Neural cell (in vitro differentiated cells): ENCODE measurements at regions not wholly inside any gene's neighbourhood (a gene's known extent, or its start where the extent isn't known, plus 50 kb on each side); places are given as distances from the start of the nearest gene placed in this dataset.

Source experiments
- H2AFZ ChIP-seq: fragments of 200-600, 300-800 bp; sonication (generic), shearing (Covaris generic); 2 replicates; pipeline ENCODE4 v1.6.0; 2014; ENCODE audit warnings: low read depth, mild to moderate bottlenecking, antibody characterized with exemption, low read length, moderate library complexity
- H3F3A ChIP-seq: fragments of 200-600 bp; shearing (Covaris generic); 2 replicates; pipeline ENCODE4 v1.6.1; 2016; ENCODE audit warnings: mild to moderate bottlenecking, moderate library complexity, mixed read lengths, antibody characterized with exemption, low read length; ENCODE audit not compliant: insufficient read depth, poor library complexity, severe bottlenecking
- H3K27ac ChIP-seq: fragments of 200-600, 300-800 bp; sonication (generic), shearing (Covaris generic); 2 replicates; pipeline ENCODE4 v1.5.1; 2014; ENCODE audit warnings: mild to moderate bottlenecking, low read length, moderate library complexity
- H3K27me3 ChIP-seq: fragments of 300-800, 200-600 bp; sonication (generic), shearing (Covaris generic); 2 replicates; pipeline ENCODE4 v1.6.0; 2014; ENCODE audit warnings: mild to moderate bottlenecking, low read depth, low read length, moderate library complexity; ENCODE audit not compliant: insufficient read depth
- H3K36me3 ChIP-seq: fragments of 300-800, 200-600 bp; sonication (generic), shearing (Covaris generic); 2 replicates; pipeline ENCODE4 v1.5.1; 2014; ENCODE audit warnings: mild to moderate bottlenecking, antibody characterized with exemption, low read length, moderate library complexity; ENCODE audit not compliant: insufficient read depth
- H3K4me2 ChIP-seq: fragments of 300-800, 200-600 bp; sonication (generic), shearing (Covaris generic); 2 replicates; pipeline ENCODE4 v1.6.0; 2014; ENCODE audit warnings: mild to moderate bottlenecking, low read length
- H3K4me3 ChIP-seq: fragments of 300-800, 200-600 bp; sonication (generic), shearing (Covaris generic); 2 replicates; pipeline ENCODE4 v1.5.1; 2014; ENCODE audit warnings: mild to moderate bottlenecking, low read length, moderate library complexity
- H3K79me2 ChIP-seq: fragments of 200-600 bp; shearing (Covaris generic); replicated peaks from 2 replicates; pipeline ENCODE4 v1.6.0; 2014; ENCODE audit warnings: mild to moderate bottlenecking, low read length, moderate library complexity; ENCODE audit not compliant: insufficient read depth
- H3K9ac ChIP-seq: fragments of 300-800, 200-600 bp; sonication (generic), shearing (Covaris generic); 2 replicates; pipeline ENCODE4 v1.6.1; 2016; ENCODE audit warnings: mild to moderate bottlenecking, low read length, mixed read lengths
- H3K9me2 ChIP-seq: fragments of 200-600 bp; shearing (Covaris generic); 2 replicates; pipeline ENCODE4 v1.6.1; 2016; ENCODE audit warnings: mild to moderate bottlenecking, low read length, mixed read lengths; ENCODE audit not compliant: insufficient read depth
- H3K9me3 ChIP-seq: fragments of 200-600, 300-800 bp; sonication (generic), shearing (Covaris generic); 2 replicates; pipeline ENCODE4 v1.6.1; 2016; ENCODE audit warnings: mild to moderate bottlenecking, mixed run types, low read length, moderate library complexity, mixed read lengths
- H4K20me1 ChIP-seq: fragments of 200-600 bp; shearing (Covaris generic); 2 replicates; pipeline ENCODE4 v1.6.1; 2016; ENCODE audit warnings: mild to moderate bottlenecking, mixed run types; ENCODE audit not compliant: insufficient read depth
- EP300 ChIP-seq: fragments of 450-650 bp; conservative IDR thresholded peaks from 2 replicates; pipeline ENCODE4 v1.6.1; 2014; ENCODE audit warnings: antibody characterized with exemption, mild to moderate bottlenecking, moderate library complexity; ENCODE audit not compliant: poor library complexity, severe bottlenecking
- EZH2 ChIP-seq: fragments of 200-600, 300-800 bp; shearing (Covaris generic), sonication (generic); IDR thresholded peaks from 2 replicates; pipeline ENCODE4 v1.6.1; 2014; ENCODE audit warnings: antibody characterized with exemption, low read length, borderline replicate concordance, mild to moderate bottlenecking; ENCODE audit not compliant: insufficient read depth, poor library complexity, severe bottlenecking
- MXI1 ChIP-seq: fragments of 450-650 bp; conservative IDR thresholded peaks from 2 replicates; pipeline ENCODE4 v1.6.1; 2014; ENCODE audit warnings: antibody characterized with exemption, mild to moderate bottlenecking; ENCODE audit not compliant: poor library complexity, severe bottlenecking
- POLR2AphosphoS5 ChIP-seq: IDR thresholded peaks from 2 replicates; pipeline ENCODE4 v1.6.1; 2012
- RAD21 ChIP-seq: fragments of 450-650 bp; conservative IDR thresholded peaks from 2 replicates; pipeline ENCODE4 v1.6.1; 2014; ENCODE audit warnings: antibody characterized with exemption, mild to moderate bottlenecking, moderate library complexity
- SMC3 ChIP-seq: fragments of 450-650 bp; conservative IDR thresholded peaks from 2 replicates; pipeline ENCODE4 v1.6.1; 2014; ENCODE audit warnings: antibody characterized with exemption, mild to moderate bottlenecking, moderate library complexity; ENCODE audit not compliant: poor library complexity
- TAF1 ChIP-seq: IDR thresholded peaks from 2 replicates; pipeline ENCODE4 v1.6.1; 2012; ENCODE audit warnings: low read depth
- TF ChIP-seq, protein P1 (sequence below): IDR thresholded peaks from 2 replicates; pipeline ENCODE4 v1.6.1; 2012; ENCODE audit warnings: borderline replicate concordance
- TF ChIP-seq, protein P2 (sequence below): fragments of 450-650 bp; IDR thresholded peaks from 2 replicates; pipeline ENCODE4 v1.5.1; 2014; ENCODE audit warnings: antibody characterized with exemption, mild to moderate bottlenecking, moderate library complexity; ENCODE audit not compliant: poor library complexity, severe bottlenecking

DNA sequence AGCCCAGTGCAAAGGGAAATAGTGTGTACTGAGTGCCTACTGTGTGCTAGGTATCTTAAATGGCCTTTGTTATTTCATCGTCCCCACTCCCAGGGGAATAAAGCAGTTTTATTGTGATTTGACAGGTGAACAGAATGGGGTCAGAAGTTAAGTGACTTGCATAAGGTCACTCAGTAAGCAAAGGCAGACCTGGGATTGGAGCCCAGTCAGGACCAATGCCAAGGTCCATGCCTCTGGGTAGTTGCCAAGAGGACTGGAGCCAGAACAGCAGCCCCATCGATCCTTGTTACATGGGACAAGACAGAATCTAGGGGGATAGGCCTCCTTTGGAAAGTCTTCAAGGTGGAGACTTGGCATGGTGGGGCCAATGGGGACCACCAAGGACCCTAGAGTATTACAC lies 227.4 kb upstream of the PWP1 start:
- no peak overlapping the region for H3K9ac ChIP-seq
- no peaks in the 10 kb centered on the region for H3K9me3 ChIP-seq
- H3K4me2 ChIP-seq = no peak overlapping the region
- H4K20me1 ChIP-seq = no peaks in the 10 kb centered on the region
- no peak overlapping the region for H3K4me3 ChIP-seq
- no peaks in the 10 kb centered on the region for H3K9me2 ChIP-seq
- TF ChIP-seq SMC3 = no peak
- no peak for TF ChIP-seq EP300
- TF ChIP-seq TAF1 = no peak
- no peak for TF ChIP-seq RAD21
- no peak for TF ChIP-seq EZH2
- no peak for TF ChIP-seq MXI1
- TF ChIP-seq POLR2AphosphoS5 = no peak
- TF ChIP-seq, protein P1, sequence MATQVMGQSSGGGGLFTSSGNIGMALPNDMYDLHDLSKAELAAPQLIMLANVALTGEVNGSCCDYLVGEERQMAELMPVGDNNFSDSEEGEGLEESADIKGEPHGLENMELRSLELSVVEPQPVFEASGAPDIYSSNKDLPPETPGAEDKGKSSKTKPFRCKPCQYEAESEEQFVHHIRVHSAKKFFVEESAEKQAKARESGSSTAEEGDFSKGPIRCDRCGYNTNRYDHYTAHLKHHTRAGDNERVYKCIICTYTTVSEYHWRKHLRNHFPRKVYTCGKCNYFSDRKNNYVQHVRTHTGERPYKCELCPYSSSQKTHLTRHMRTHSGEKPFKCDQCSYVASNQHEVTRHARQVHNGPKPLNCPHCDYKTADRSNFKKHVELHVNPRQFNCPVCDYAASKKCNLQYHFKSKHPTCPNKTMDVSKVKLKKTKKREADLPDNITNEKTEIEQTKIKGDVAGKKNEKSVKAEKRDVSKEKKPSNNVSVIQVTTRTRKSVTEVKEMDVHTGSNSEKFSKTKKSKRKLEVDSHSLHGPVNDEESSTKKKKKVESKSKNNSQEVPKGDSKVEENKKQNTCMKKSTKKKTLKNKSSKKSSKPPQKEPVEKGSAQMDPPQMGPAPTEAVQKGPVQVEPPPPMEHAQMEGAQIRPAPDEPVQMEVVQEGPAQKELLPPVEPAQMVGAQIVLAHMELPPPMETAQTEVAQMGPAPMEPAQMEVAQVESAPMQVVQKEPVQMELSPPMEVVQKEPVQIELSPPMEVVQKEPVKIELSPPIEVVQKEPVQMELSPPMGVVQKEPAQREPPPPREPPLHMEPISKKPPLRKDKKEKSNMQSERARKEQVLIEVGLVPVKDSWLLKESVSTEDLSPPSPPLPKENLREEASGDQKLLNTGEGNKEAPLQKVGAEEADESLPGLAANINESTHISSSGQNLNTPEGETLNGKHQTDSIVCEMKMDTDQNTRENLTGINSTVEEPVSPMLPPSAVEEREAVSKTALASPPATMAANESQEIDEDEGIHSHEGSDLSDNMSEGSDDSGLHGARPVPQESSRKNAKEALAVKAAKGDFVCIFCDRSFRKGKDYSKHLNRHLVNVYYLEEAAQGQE = no peak
- TF ChIP-seq, protein P2, sequence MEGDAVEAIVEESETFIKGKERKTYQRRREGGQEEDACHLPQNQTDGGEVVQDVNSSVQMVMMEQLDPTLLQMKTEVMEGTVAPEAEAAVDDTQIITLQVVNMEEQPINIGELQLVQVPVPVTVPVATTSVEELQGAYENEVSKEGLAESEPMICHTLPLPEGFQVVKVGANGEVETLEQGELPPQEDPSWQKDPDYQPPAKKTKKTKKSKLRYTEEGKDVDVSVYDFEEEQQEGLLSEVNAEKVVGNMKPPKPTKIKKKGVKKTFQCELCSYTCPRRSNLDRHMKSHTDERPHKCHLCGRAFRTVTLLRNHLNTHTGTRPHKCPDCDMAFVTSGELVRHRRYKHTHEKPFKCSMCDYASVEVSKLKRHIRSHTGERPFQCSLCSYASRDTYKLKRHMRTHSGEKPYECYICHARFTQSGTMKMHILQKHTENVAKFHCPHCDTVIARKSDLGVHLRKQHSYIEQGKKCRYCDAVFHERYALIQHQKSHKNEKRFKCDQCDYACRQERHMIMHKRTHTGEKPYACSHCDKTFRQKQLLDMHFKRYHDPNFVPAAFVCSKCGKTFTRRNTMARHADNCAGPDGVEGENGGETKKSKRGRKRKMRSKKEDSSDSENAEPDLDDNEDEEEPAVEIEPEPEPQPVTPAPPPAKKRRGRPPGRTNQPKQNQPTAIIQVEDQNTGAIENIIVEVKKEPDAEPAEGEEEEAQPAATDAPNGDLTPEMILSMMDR = no peak
- no peak overlapping the region for H3K27ac ChIP-seq
- no peak overlapping the region for H2AFZ ChIP-seq
- no peaks in the 10 kb centered on the region for H3F3A ChIP-seq
- H3K27me3 ChIP-seq = no peaks in the 10 kb centered on the region
- H3K36me3 ChIP-seq = no peaks in the 10 kb centered on the region
- H3K79me2 ChIP-seq = no peaks in the 10 kb centered on the region

DNA sequence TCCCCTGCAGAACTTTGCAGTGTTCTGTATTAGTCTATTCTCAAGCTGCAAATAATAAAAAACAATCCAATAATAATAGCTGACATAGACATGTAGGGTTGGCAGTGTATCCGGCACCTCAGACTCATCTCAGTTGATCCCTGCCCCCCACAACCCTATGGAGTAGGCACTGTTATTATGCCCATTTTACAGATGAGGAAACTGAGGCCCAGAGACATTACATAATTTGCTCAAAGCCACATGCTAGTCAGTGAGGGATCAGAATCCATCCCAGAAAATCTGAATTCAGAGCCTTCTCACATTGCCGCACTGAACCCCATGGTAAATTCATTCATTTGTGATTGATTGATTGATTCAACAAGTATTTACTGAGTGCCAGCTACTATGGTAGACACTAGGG lies 226.6 kb upstream of the PWP1 start:
- Histone ChIP-seq H3K79me2 (no peaks in the 10 kb centered on the region), H3K4me2 (no peak overlapping the region), H3K27me3 (no peaks in the 10 kb centered on the region), H4K20me1 (no peaks in the 10 kb centered on the region), H3K9me2 (no peaks in the 10 kb centered on the region), H3K4me3 (no peak overlapping the region), H3K27ac (no peak overlapping the region), H3K9me3 (no peaks in the 10 kb centered on the region), H3K36me3 (no peaks in the 10 kb centered on the region), H2AFZ (no peak overlapping the region), H3F3A (no peaks in the 10 kb centered on the region), H3K9ac (no peak overlapping the region)
- no peak for TF ChIP-seq MXI1
- TF ChIP-seq EP300 = no peak
- TF ChIP-seq, protein P1 = no peak
- TF ChIP-seq RAD21 = no peak
